ENCODE measurements at regions not wholly inside any gene's neighbourhood (a gene's known extent, or its start where the extent isn't known, plus 50 kb on each side); places are given as distances from the start of the nearest gene placed in this dataset.

DNA sequence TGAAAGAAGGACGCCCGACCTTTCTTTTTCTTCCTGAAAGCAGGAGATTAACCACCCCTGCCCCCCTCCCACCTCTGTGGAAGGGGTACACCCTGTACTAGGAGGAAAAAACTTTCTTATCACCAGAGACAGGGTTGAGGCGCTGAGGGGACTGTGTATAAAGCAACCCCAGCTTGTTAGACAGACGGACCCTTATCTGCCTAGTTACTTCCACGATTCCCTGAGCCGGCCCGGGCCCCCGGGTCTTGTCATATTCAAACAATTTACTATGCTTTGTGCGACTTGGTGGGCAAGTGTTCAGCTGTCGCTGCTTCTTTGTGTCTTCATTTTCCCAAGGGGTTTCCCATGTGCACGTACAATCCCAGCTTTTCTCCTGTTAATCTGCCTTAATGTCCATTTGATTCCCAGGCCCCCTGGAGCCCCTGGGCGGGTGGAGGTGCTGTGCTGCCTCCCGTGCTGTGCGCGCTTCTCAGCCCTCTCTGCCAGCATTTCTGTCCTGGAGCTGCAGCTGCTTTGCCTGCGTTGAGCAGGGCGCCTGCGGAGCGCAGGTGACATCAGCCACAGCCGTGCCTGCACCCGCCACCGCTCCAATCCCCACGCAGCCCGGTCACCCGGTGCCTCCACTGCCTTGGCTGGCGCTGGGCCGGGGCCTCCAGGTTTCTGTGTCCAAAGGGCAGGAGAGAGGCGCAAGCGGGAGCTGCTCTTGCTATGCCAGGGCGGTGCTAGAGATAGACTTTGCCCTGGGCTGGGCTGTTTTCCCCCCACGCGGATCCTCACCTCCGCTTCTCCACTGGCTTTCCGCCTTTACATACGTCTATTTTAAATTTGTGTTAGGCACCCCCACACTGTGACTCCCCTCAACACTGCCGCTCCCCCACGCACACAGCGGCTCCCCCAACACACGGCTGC is 96.2 kb downstream of the TTLL2 start:
- TF ChIP-seq, protein P1, sequence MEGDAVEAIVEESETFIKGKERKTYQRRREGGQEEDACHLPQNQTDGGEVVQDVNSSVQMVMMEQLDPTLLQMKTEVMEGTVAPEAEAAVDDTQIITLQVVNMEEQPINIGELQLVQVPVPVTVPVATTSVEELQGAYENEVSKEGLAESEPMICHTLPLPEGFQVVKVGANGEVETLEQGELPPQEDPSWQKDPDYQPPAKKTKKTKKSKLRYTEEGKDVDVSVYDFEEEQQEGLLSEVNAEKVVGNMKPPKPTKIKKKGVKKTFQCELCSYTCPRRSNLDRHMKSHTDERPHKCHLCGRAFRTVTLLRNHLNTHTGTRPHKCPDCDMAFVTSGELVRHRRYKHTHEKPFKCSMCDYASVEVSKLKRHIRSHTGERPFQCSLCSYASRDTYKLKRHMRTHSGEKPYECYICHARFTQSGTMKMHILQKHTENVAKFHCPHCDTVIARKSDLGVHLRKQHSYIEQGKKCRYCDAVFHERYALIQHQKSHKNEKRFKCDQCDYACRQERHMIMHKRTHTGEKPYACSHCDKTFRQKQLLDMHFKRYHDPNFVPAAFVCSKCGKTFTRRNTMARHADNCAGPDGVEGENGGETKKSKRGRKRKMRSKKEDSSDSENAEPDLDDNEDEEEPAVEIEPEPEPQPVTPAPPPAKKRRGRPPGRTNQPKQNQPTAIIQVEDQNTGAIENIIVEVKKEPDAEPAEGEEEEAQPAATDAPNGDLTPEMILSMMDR (IDR thresholded peaks at IDR 0.05), result no peak
- no peak for TF ChIP-seq EP300 (IDR thresholded peaks at IDR 0.05)
- TF ChIP-seq POLR2A (IDR thresholded peaks at IDR 0.05), result no peak

All from tibial nerve (tissue), 4 donors.